ENCODE measurements at regions not wholly inside any gene's neighbourhood (a gene's known extent, or its start where the extent isn't known, plus 50 kb on each side); places are given as distances from the start of the nearest gene placed in this dataset.
A peak's percentile ranks its signal among the peaks of the same experiment; 100 is the strongest.

- intact Hi-C loops (cut with DNase I) = no loop called here
- Histone ChIP-seq H3K9me3 (ENCODE audit: control insufficient read depth in 2 of 3, insufficient read depth in 1 of 3, low read length in 3 of 3) (no peaks in the 10 kb centered on the region), H3K27me3 (ENCODE audit: control insufficient read depth, insufficient read depth, low read length) (no peaks in the 10 kb centered on the region), H3K36me3 (ENCODE audit: control insufficient read depth in 2 of 3, insufficient read depth in 3 of 3, low read length in 3 of 3) (no peaks in the 10 kb centered on the region), H3K4me1 (ENCODE audit: control insufficient read depth in 2 of 3, insufficient read depth in 2 of 3, low read depth in 1 of 3, low read length in 3 of 3) (no peaks in the 10 kb centered on the region), H3K4me3 (ENCODE audit: low read length in 3 of 3) (no peak overlapping the region), H3K9ac (ENCODE audit: low read length in 3 of 3) (no peak overlapping the region), H3K27ac (ENCODE audit: low read depth in 2 of 2, low read length in 2 of 2) (no peak overlapping the region)
- no peak for TF ChIP-seq CTCF (IDR thresholded peaks at IDR 0.05; ENCODE audit: borderline replicate concordance, extremely low read depth, insufficient read depth)
- no peak for FAIRE-seq
- DNase-seq = peak in 1 of 5 donors; percentile 20
Observed at GRCh38 chr4:164461901-164462300, 292.0 kb upstream of the SMIM31 start.

DNA sequence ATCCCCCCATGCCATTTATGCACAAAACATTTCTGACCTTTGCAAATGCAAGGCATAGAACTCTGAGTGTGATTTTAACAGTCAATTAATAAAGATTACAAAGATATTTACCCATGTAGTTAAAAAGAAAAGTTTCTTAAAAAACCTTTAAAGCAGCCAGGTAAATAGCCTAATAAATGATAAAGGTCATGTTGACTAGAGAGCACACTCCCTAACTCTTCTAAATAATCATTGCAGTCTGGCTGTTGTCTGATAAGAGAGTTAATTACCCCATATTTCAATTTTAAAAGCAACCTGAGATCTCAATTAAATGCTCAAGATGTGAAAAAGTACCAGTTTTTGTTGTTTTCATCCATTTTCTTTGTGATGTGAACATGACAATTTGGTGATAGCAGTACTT lies 291.5 kb upstream of the SMIM31 start:
- no peak for FAIRE-seq
- no peak for TF ChIP-seq CTCF (IDR thresholded peaks at IDR 0.05; ENCODE audit: borderline replicate concordance, extremely low read depth, insufficient read depth)

GRCh38 chr4:164464313-164464712 lies 289.6 kb upstream of the SMIM31 start:
- no peak for DNase-seq
- H3K4me1 ChIP-seq (ENCODE audit: control insufficient read depth in 2 of 3, insufficient read depth in 2 of 3, low read depth in 1 of 3, low read length in 3 of 3) = no peaks in the 10 kb centered on the region
- no peaks in the 10 kb centered on the region for H3K36me3 ChIP-seq (ENCODE audit: control insufficient read depth in 2 of 3, insufficient read depth in 3 of 3, low read length in 3 of 3)
- no peak for FAIRE-seq
- no peaks in the 10 kb centered on the region for H3K9me3 ChIP-seq (ENCODE audit: control insufficient read depth in 2 of 3, insufficient read depth in 1 of 3, low read length in 3 of 3)
- no peak overlapping the region for H3K9ac ChIP-seq (ENCODE audit: low read length in 3 of 3)
- H3K4me3 ChIP-seq (ENCODE audit: low read length in 3 of 3) = no peak overlapping the region
- intact Hi-C loops (cut with DNase I) = no loop called here
- H3K27me3 ChIP-seq (ENCODE audit: control insufficient read depth, insufficient read depth, low read length) = no peaks in the 10 kb centered on the region
- H3K27ac ChIP-seq (ENCODE audit: low read depth in 2 of 2, low read length in 2 of 2) = no peak overlapping the region
- TF ChIP-seq CTCF (IDR thresholded peaks at IDR 0.05; ENCODE audit: borderline replicate concordance, extremely low read depth, insufficient read depth) = no peak

More for the DNA sequence above, 291.5 kb upstream of the SMIM31 start:
- Histone ChIP-seq H3K36me3 (ENCODE audit: control insufficient read depth in 2 of 3, insufficient read depth in 3 of 3, low read length in 3 of 3) (no peaks in the 10 kb centered on the region), H3K4me1 (ENCODE audit: control insufficient read depth in 2 of 3, insufficient read depth in 2 of 3, low read depth in 1 of 3, low read length in 3 of 3) (no peaks in the 10 kb centered on the region), H3K27me3 (ENCODE audit: control insufficient read depth, insufficient read depth, low read length) (no peaks in the 10 kb centered on the region), H3K27ac (ENCODE audit: low read depth in 2 of 2, low read length in 2 of 2) (no peak overlapping the region), H3K4me3 (ENCODE audit: low read length in 3 of 3) (no peak overlapping the region), H3K9ac (ENCODE audit: low read length in 3 of 3) (no peak overlapping the region), H3K9me3 (ENCODE audit: control insufficient read depth in 2 of 3, insufficient read depth in 1 of 3, low read length in 3 of 3) (no peaks in the 10 kb centered on the region)
- no peak for DNase-seq
- intact Hi-C loops (cut with DNase I) = no loop called here

- no peak for TF ChIP-seq CTCF (IDR thresholded peaks at IDR 0.05; ENCODE audit: borderline replicate concordance, extremely low read depth, insufficient read depth)
- Histone ChIP-seq H3K4me3 (ENCODE audit: low read length in 3 of 3) (no peak overlapping the region), H3K27me3 (ENCODE audit: control insufficient read depth, insufficient read depth, low read length) (no peaks in the 10 kb centered on the region), H3K4me1 (ENCODE audit: control insufficient read depth in 2 of 3, insufficient read depth in 2 of 3, low read depth in 1 of 3, low read length in 3 of 3) (no peaks in the 10 kb centered on the region), H3K9me3 (ENCODE audit: control insufficient read depth in 2 of 3, insufficient read depth in 1 of 3, low read length in 3 of 3) (no peaks in the 10 kb centered on the region), H3K9ac (ENCODE audit: low read length in 3 of 3) (no peak overlapping the region), H3K27ac (ENCODE audit: low read depth in 2 of 2, low read length in 2 of 2) (no peak overlapping the region), H3K36me3 (ENCODE audit: control insufficient read depth in 2 of 3, insufficient read depth in 3 of 3, low read length in 3 of 3) (no peaks in the 10 kb centered on the region)
- intact Hi-C loops (cut with DNase I) = no loop called here
- FAIRE-seq (no peak), DNase-seq (no peak)
Observed at GRCh38 chr4:164467493-164467892, 286.4 kb upstream of the SMIM31 start.
